ENCODE measurements at regions not wholly inside any gene's neighbourhood (a gene's known extent, or its start where the extent isn't known, plus 50 kb on each side); places are given as distances from the start of the nearest gene placed in this dataset.

GRCh38 chr14:25134184-25134583, 84.2 kb upstream of the STXBP6 start:
- no peak for DNase-seq

GRCh38 chr14:25132732-25133422, 82.9 kb upstream of the STXBP6 start:
- DNase-seq: peak; percentile 75

GRCh38 chr14:25132094-25132493, 82.1 kb upstream of the STXBP6 start:
- no peak for DNase-seq

- no peak for DNase-seq
Observed at GRCh38 chr14:25122843-25123242, 72.9 kb upstream of the STXBP6 start.

- no peak for DNase-seq
Observed at GRCh38 chr14:25122211-25122610, 72.3 kb upstream of the STXBP6 start.

- peak; percentile 40 for DNase-seq
Observed at GRCh38 chr14:25121337-25122129, 71.6 kb upstream of the STXBP6 start.

- no peak for DNase-seq
Observed at GRCh38 chr14:25120261-25120660, 70.3 kb upstream of the STXBP6 start.

- no peak for DNase-seq
Observed at GRCh38 chr14:25118671-25119070, 68.7 kb upstream of the STXBP6 start.

GRCh38 chr14:25117342-25117741, 67.4 kb upstream of the STXBP6 start:
- DNase-seq: no peak

- no peak for DNase-seq
Observed at GRCh38 chr14:25116607-25117006, 66.7 kb upstream of the STXBP6 start.

- DNase-seq: no peak
Observed at GRCh38 chr14:25113394-25113793, 63.4 kb upstream of the STXBP6 start.

GRCh38 chr14:25111061-25111601, 61.2 kb upstream of the STXBP6 start:
- no peak for DNase-seq

GRCh38 chr14:25110106-25110505, 60.2 kb upstream of the STXBP6 start:
- no peak for DNase-seq

GRCh38 chr14:25108959-25109358, 59.0 kb upstream of the STXBP6 start:
- DNase-seq: no peak

GRCh38 chr14:25108291-25108690, 58.3 kb upstream of the STXBP6 start:
- DNase-seq: no peak

- no peak for DNase-seq
Observed at GRCh38 chr14:25103820-25104219, 53.9 kb upstream of the STXBP6 start.

GRCh38 chr14:25103271-25103670, 53.3 kb upstream of the STXBP6 start:
- DNase-seq: no peak

- DNase-seq: no peak
Observed at GRCh38 chr14:25102788-25103187, 52.8 kb upstream of the STXBP6 start.

- no peak for DNase-seq
Observed at GRCh38 chr14:25101276-25101675, 51.3 kb upstream of the STXBP6 start.
